AG09319 (cell line): ENCODE measurements at regions not wholly inside any gene's neighbourhood (a gene's known extent, or its start where the extent isn't known, plus 50 kb on each side); places are given as distances from the start of the nearest gene placed in this dataset.
"Not testable (repeated sequence)": the region's sequence is repeated elsewhere in the genome, so short reads cannot be mapped to it uniquely, and the experiment has no call there.

ENCODE experiments used
- DNase-seq: peaks from one replicate; pipeline ENCODE4 v3.0.0-alpha.2; 2010; ENCODE audit warnings: low read depth; ENCODE audit errors: extremely low read depth
- CTCF ChIP-seq: IDR thresholded peaks from 2 replicates; pipeline ENCODE4 v1.5.1; 2011; ENCODE audit warnings: low read depth, mild to moderate bottlenecking, inconsistent platforms, low read length, moderate library complexity

DNA sequence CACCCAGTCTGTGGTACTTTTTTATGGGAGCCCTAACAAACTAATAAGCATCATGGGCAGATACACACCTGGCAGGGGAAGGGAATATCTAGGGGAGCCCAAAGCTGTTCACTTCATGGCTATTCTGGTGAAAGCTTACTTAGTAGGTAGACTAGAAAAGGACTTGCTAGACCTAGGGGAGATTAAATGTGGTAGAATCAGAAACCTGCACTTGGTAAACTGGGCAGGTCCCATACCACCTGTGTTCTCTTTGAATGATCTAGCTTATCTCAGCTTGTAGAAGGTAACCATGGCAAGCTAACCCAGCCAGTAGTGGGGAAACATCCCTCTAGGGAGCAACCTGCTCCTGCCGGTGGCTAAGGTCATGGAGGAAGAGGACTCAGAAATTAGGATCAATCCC is 113.9 kb upstream of the TMTC4 start:
- no peak for TF ChIP-seq CTCF

DNA sequence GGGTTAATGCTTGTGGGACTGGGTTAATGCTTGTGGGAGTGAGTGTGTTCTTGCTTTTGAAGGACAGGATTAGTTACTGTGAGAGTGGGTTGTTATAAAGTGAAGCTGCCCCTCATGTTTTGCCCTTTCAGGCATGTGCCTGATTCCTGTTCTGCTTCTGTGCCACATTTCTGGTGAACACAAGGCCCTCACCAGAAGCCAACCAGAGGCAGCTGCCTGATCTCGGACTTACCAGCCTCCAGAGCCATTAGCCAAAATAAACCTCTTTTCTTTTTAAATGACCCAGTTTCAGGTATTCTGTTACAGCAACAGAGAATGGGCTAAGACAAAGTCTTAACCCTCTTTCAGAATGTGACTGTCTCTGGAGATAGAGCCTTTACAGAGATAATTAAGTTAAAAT is 113.3 kb upstream of the TMTC4 start:
- TF ChIP-seq CTCF: no peak
- DNase-seq: no peak

More for the DNA sequence above, 113.9 kb upstream of the TMTC4 start:
- DNase-seq: no peak

DNA sequence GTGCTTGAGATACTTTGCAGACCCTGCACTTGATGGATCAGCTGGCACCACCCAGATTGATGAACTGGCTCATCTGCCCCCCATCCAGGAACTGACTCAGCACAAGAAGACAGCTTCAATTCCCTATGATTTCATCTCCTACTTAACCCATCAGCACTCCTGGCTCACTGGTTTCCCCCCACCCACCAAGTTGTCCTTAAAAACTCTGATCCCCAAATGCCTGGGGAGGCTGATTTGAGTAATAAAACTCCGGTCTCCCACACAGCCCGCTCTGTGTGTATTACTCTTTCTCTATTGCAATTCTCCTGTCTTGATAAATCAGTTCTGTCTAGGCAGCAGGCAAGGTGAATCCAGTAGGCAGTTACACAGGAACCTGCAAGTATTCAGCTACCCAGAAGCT is 102.1 kb upstream of the TMTC4 start:
- DNase-seq: not testable (repeated sequence)

GRCh38 chr13:100773923-100774663 is 99.5 kb upstream of the TMTC4 start:
- DNase-seq: no peak
- TF ChIP-seq CTCF: no peak

DNA sequence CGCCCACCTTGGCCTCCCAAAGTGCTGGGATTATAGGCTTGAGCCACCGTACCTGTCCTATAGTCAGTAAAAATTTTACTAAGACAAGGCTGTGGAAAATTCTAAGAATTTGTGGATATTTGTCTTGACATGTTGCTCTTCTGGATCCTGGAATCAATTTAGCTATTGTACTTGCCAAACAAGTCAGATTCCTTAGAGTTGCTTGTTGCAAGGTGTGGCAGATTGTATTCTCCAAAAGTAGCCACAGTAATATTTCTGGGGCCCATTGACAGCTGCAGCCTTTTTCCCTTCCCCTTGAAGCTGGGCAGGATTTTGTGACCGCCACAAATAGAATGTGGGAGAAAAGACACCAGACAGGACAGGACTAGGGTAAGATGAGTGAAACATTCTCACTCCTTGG is 98.8 kb upstream of the TMTC4 start:
- DNase-seq: no peak
- no peak for TF ChIP-seq CTCF

- TF ChIP-seq CTCF: no peak
Measured at GRCh38 chr13:100767192-100767591, 92.6 kb upstream of the TMTC4 start.

DNA sequence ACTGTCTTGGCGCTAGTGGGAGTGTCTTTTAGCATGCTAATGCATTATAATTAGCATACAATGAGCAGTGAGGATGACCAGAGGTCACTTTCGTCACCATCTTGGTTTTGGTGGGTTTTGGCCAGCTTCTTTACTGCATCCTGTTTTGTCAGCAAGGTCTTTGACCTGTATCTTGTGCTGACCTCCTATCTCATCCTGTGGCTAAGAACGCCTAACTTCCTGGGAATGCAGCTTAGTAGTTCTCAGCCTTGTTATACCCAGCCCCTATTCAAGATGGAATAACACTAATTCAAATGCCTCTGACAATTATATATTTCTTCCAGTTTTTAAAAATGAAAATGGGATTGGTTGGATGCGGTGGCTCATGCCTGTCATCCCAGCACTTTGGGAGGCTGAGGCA is 92.0 kb upstream of the TMTC4 start:
- not testable (repeated sequence) for DNase-seq

More at GRCh38 chr13:100767192-100767591, 92.6 kb upstream of the TMTC4 start:
- no peak for DNase-seq

- no peak for DNase-seq
- TF ChIP-seq CTCF: no peak
Measured at GRCh38 chr13:100764937-100765336, 90.3 kb upstream of the TMTC4 start.

- DNase-seq: not testable (repeated sequence)
Measured at GRCh38 chr13:100762126-100762525, 87.5 kb upstream of the TMTC4 start.
